GM10266 (cell line): ENCODE measurements at regions not wholly inside any gene's neighbourhood (a gene's known extent, or its start where the extent isn't known, plus 50 kb on each side); places are given as distances from the start of the nearest gene placed in this dataset.

ENCODE experiments used
- DNase-seq: peaks from one replicate; pipeline ENCODE4 v3.0.0; 2012; ENCODE audit errors: extremely low spot score
- TF ChIP-seq, protein P1 (sequence below): IDR thresholded peaks from 2 replicates; pipeline ENCODE4 v1.5.1; 2012; ENCODE audit warnings: mild to moderate bottlenecking, low read depth; ENCODE audit not compliant: control insufficient read depth, insufficient read depth; ENCODE audit errors: missing control alignments

DNA sequence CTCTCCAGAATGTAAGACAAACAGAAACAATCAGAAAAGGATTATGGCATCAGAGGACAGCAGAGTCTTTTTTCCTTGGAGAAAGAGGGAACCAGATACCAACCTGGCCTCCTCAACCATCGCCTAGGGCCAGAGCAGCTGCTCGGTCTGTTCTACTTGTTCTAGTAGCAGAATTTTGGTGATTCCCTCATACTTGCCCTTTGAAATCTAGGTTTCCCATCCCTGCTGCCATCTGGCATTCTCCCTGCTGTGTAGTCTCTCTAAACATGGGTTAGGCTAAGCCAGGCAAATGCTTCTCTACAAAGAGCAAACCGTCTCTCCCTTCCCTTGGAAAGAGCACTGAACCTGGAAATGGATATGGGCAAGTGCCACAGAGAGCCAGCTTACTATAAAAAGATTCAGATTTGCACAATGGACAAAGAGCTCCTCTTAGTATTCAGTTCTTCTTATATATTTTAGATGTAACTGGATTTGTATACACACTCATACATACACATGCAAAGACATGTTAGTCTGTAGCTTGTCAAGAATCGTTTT is 208.6 kb upstream of the ST6GAL2 start:
- TF ChIP-seq, protein P1, sequence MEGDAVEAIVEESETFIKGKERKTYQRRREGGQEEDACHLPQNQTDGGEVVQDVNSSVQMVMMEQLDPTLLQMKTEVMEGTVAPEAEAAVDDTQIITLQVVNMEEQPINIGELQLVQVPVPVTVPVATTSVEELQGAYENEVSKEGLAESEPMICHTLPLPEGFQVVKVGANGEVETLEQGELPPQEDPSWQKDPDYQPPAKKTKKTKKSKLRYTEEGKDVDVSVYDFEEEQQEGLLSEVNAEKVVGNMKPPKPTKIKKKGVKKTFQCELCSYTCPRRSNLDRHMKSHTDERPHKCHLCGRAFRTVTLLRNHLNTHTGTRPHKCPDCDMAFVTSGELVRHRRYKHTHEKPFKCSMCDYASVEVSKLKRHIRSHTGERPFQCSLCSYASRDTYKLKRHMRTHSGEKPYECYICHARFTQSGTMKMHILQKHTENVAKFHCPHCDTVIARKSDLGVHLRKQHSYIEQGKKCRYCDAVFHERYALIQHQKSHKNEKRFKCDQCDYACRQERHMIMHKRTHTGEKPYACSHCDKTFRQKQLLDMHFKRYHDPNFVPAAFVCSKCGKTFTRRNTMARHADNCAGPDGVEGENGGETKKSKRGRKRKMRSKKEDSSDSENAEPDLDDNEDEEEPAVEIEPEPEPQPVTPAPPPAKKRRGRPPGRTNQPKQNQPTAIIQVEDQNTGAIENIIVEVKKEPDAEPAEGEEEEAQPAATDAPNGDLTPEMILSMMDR, result no peak
- DNase-seq, result no peak

DNA sequence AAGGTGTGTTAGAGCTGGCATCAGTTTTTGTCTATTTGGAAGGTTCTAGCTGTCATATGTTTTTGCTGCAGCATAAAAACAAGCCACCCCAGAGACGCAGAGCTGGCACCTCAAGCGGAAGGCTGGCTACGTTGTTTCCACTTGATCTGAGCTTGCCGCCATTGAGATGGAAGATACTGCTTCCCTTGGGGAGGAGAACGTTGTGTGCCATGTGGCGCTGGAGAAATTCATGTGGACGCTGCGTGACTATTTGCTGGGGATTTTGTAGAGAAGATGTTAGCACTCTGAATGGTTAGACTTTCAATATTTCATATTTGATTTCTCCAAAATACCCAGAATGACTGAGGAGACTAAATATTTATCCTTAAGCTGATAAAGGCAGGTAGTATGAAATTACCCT is 216.2 kb upstream of the ST6GAL2 start:
- TF ChIP-seq, protein P1, result no peak
- no peak for DNase-seq

DNA sequence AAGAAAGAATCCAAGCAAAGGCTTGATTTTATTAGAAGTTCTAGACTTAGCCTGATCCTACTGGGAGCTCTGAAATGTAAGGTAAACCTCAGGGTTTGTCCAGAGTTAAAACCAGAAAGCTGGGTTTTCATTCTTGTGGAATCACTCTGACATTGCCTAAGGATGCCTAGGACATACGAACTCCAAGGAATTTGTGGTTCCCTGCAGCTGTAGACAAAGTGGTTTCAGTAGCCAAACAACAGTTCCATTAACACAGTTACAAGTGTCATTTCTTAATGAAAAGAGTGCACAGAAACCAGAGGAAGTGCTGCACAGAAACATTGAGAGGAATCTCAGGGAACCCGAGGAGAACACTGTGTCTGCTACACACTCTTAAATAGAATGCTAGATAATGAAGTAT is 221.4 kb upstream of the ST6GAL2 start:
- DNase-seq, result no peak
- TF ChIP-seq, protein P1, result no peak

DNA sequence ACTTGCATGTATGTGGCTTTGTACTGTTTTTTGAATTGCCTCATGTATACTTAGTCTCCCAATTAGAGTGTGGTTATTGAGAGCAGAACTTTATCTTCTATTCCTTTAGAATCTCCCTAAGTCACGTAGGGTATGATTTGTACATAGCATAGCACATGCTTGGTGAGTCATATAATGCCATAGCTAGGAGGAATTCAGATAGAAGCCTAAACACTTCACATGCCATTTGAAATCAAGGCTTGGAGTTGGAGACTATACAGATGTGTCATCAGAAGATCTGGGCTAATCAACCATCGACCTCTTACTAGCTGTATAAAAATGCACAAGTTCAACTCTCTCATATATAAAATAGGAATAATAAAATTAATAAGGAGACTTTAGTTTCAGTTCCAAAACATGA is 222.6 kb upstream of the ST6GAL2 start:
- TF ChIP-seq, protein P1, result no peak
- DNase-seq, result no peak

DNA sequence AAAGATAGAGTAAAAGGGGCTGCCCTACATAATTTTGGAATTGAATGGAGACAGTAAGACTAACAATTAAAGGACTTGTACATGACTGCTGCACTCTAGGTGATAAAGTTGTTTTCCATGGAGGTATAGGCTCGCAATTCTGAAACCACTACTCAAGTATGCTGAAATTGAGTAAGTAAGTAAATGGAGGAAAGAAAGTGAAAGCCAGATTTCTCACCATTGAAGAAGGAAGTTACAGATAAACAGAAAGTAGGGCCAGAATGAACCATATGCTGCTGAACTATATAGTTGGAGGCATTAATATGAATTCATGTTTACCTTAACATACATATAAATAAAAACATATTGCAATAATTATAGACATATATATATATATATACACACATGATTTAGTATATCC is 225.7 kb upstream of the ST6GAL2 start:
- no peak for DNase-seq
- TF ChIP-seq, protein P1, result no peak

DNA sequence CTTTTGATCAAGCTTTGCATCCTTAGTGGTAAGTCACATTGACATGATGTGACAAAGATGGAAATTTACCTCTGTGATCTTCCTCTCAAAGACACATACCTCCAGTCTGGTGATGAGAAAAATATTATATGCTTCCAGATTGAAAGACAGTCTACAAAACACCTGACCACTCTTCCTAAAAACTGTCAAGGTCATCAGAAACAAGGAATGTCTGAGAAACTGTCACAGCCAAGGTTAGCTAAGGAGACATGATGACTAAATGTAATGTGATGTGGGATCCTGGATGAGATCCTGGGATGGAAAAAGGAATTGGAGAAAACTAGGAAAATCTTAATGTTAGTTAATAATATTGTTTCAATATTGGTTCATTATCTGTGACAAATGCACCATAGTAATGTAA is 226.6 kb upstream of the ST6GAL2 start:
- TF ChIP-seq, protein P1, result no peak
- DNase-seq, result no peak

DNA sequence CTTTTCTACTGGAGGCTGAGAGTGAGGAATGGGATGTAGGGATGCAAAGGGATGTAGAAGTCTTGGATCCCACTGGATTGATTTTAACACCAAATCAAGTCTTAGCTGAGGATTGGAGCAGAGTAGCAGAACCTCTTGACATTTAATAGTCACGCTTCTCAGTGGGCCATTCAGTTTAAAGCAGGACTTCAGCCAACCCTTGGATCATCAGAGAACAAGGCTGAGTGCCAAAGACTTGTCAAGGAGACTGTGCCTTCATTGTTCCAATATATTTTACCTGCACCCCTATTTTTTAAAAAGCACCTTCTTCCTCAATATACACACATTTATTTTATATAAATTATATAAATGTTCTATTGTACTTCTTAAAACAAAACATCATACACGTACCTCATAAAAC is 242.4 kb upstream of the ST6GAL2 start:
- no peak for DNase-seq
- TF ChIP-seq, protein P1, result no peak

DNA sequence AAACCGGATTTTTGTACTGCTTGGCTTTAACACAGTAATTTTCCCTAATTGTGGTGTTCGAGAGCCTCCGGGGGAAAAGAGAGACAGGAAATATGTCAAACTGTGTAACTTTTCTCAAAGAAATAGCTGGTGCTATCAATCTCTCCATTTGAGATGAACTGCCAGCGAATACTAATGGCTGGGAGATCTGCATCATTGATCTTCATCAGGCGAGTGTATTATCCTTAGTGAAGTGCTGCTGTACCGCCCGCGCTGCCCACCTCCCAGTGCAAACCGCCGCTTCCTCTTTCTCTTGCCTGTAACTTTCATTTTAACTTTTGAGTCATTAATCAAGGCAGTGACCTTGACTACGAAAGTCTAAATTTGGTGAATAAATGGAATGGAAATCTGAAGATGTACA is 246.1 kb upstream of the ST6GAL2 start:
- TF ChIP-seq, protein P1, result no peak
- peak; percentile 13 for DNase-seq
